ENCODE measurements at regions not wholly inside any gene's neighbourhood (a gene's known extent, or its start where the extent isn't known, plus 50 kb on each side); places are given as distances from the start of the nearest gene placed in this dataset.

GRCh38 chr5:61649971-61650370, 317.9 kb downstream of the ZSWIM6 start:
- Histone ChIP-seq H3K9me3 (no peaks in the 10 kb centered on the region), H3K27me3 (no peaks in the 10 kb centered on the region), H3K27ac (no peak overlapping the region), H3K4me3 (no peak overlapping the region), H3K4me1 (no peaks in the 10 kb centered on the region), H3K36me3 (no peaks in the 10 kb centered on the region)
- no peak for DNase-seq
- 92 to 94% methylated on average over 5 of the region's 5 CpGs for WGBS, 2 donors
- intact Hi-C loops (cut with DNase I): loop anchor here (10.0 kb wide), 2 partner anchors 485 to 705 kb away; partner anchors contain the start of genes ERCC8, NDUFAF2 and SMIM15
- TF ChIP-seq EP300 (IDR thresholded peaks at IDR 0.05) (no peak), POLR2AphosphoS5 (IDR thresholded peaks at IDR 0.05) (no peak), POLR2A (IDR thresholded peaks at IDR 0.05) (no peak), CTCF (IDR thresholded peaks at IDR 0.05) (no peak)

GRCh38 chr5:61650661-61651060, 318.6 kb downstream of the ZSWIM6 start:
- no peak overlapping the region for H3K4me3 ChIP-seq
- H3K27me3 ChIP-seq: no peaks in the 10 kb centered on the region
- TF ChIP-seq POLR2A (IDR thresholded peaks at IDR 0.05): no peak
- TF ChIP-seq EP300 (IDR thresholded peaks at IDR 0.05): no peak
- no peak for TF ChIP-seq CTCF (IDR thresholded peaks at IDR 0.05)
- no peak for TF ChIP-seq POLR2AphosphoS5 (IDR thresholded peaks at IDR 0.05)
- no peak overlapping the region for H3K27ac ChIP-seq
- H3K9me3 ChIP-seq: no peaks in the 10 kb centered on the region
- no peaks in the 10 kb centered on the region for H3K36me3 ChIP-seq
- no peak for DNase-seq
- WGBS, 2 donors: 94 to 95% methylated on average over 2 of the region's 2 CpGs
- intact Hi-C loops (cut with DNase I): loop anchor here (10.0 kb wide), 2 partner anchors 486 to 706 kb away; partner anchors contain the start of genes ERCC8, NDUFAF2 and SMIM15
- no peaks in the 10 kb centered on the region for H3K4me1 ChIP-seq

GRCh38 chr5:61651195-61651594, 319.1 kb downstream of the ZSWIM6 start:
- no peak for DNase-seq
- H3K27me3 ChIP-seq: no peaks in the 10 kb centered on the region
- H3K27ac ChIP-seq: no peak overlapping the region
- no peak for TF ChIP-seq CTCF (IDR thresholded peaks at IDR 0.05)
- TF ChIP-seq POLR2AphosphoS5 (IDR thresholded peaks at IDR 0.05): no peak
- no peak for TF ChIP-seq EP300 (IDR thresholded peaks at IDR 0.05)
- no peaks in the 10 kb centered on the region for H3K4me1 ChIP-seq
- H3K4me3 ChIP-seq: no peak overlapping the region
- WGBS, 2 donors: 82 to 87% methylated on average over 2 of the region's 2 CpGs
- no peaks in the 10 kb centered on the region for H3K9me3 ChIP-seq
- no peaks in the 10 kb centered on the region for H3K36me3 ChIP-seq
- intact Hi-C loops (cut with DNase I): loop anchor here (10.0 kb wide), 2 partner anchors 486 to 706 kb away; partner anchors contain the start of genes ERCC8, NDUFAF2 and SMIM15

GRCh38 chr5:61652916-61653315, 320.9 kb downstream of the ZSWIM6 start:
- TF ChIP-seq POLR2A (IDR thresholded peaks at IDR 0.05) (no peak), POLR2AphosphoS5 (IDR thresholded peaks at IDR 0.05) (no peak), EP300 (IDR thresholded peaks at IDR 0.05) (no peak), CTCF (IDR thresholded peaks at IDR 0.05) (no peak)
- no peaks in the 10 kb centered on the region for H3K9me3 ChIP-seq
- no peak overlapping the region for H3K27ac ChIP-seq
- H3K27me3 ChIP-seq: no peaks in the 10 kb centered on the region
- H3K4me1 ChIP-seq: no peaks in the 10 kb centered on the region
- H3K36me3 ChIP-seq: no peaks in the 10 kb centered on the region
- intact Hi-C loops (cut with DNase I): loop anchor here (10.0 kb wide), 2 partner anchors 488 to 708 kb away; partner anchors contain the start of genes ERCC8, NDUFAF2 and SMIM15
- DNase-seq: no peak
- no peak overlapping the region for H3K4me3 ChIP-seq

All from sigmoid colon (tissue), 6 donors.